PC-9 (cell line): ENCODE measurements at regions not wholly inside any gene's neighbourhood (a gene's known extent, or its start where the extent isn't known, plus 50 kb on each side); places are given as distances from the start of the nearest gene placed in this dataset.

Source experiments
- BruUV-seq: library from RNA; stranded (reverse); fragments of 400-500 nt; replicated peaks from 2 replicates; lab custom pipeline; 2021; lab: Mats Ljungman, UMichigan
- CTCF ChIA-PET: fragments of 300-600 bp; sonication (Branson Sonifier 250); formaldehyde crosslinking; loops from one replicate; lab custom pipeline; 2022; ENCODE audit warnings: antibody characterized with exemption; lab: Charles Lee
- POLR2A ChIA-PET: fragments of 300-600 bp; sonication (Branson Sonifier 250); formaldehyde crosslinking; loops from one replicate; lab custom pipeline; 2022; ENCODE audit warnings: antibody characterized with exemption; ENCODE audit not compliant: unreplicated experiment; lab: Charles Lee
- DNase-seq, 2 experiments: peaks; one replicate each; pipeline versions ENCODE4 v3.0.0 to v3.0.0-alpha.2; 2015 to 2022; ENCODE audit warnings: mixed read lengths in 1 of 2
- H2AFZ ChIP-seq: fragments of 200-600 bp; sonication (generic); 2 replicates; pipeline ENCODE4 v1.8.1; 2017; ENCODE audit warnings: antibody characterized with exemption
- H3F3A ChIP-seq: fragments of 200-600 bp; sonication (generic); 2 replicates; pipeline ENCODE4 v1.8.1; 2017; ENCODE audit warnings: antibody characterized with exemption, mild to moderate bottlenecking, low read depth; ENCODE audit not compliant: insufficient read depth
- H3K27ac ChIP-seq: fragments of 200-600 bp; sonication (generic); 2 replicates; pipeline ENCODE4 v1.6.1; 2016; ENCODE audit warnings: mixed run types
- H3K27me3 ChIP-seq: fragments of 200-600 bp; sonication (generic); 2 replicates; pipeline ENCODE4 v1.6.1; 2016; ENCODE audit warnings: low read depth, mixed run types; ENCODE audit not compliant: insufficient read depth
- H3K36me3 ChIP-seq: fragments of 200-600 bp; sonication (generic); 2 replicates; pipeline ENCODE4 v1.6.1; 2016; ENCODE audit warnings: low read depth, mixed run types
- H3K4me1 ChIP-seq: fragments of 200-600 bp; sonication (generic); replicated peaks from 2 replicates; pipeline ENCODE4 v1.6.1; 2016; ENCODE audit warnings: mixed run types; ENCODE audit not compliant: insufficient read depth
- H3K4me2 ChIP-seq: fragments of 200-600 bp; sonication (generic); 2 replicates; pipeline ENCODE4 v1.6.1; 2017; ENCODE audit warnings: mixed run types
- H3K4me3 ChIP-seq: fragments of 200-600 bp; sonication (generic); 2 replicates; pipeline ENCODE4 v1.6.1; 2016; ENCODE audit warnings: mixed run types
- H3K79me2 ChIP-seq: fragments of 200-600 bp; sonication (generic); 2 replicates; pipeline ENCODE4 v1.6.1; 2017; ENCODE audit warnings: low read depth, mixed run types
- H3K9me2 ChIP-seq: fragments of 200-600 bp; sonication (generic); 2 replicates; pipeline ENCODE4 v1.8.1; 2017; ENCODE audit warnings: mild to moderate bottlenecking; ENCODE audit not compliant: insufficient read depth
- H3K9me3 ChIP-seq: fragments of 200-600 bp; sonication (generic); 2 replicates; pipeline ENCODE4 v1.8.1; 2016; ENCODE audit warnings: low read depth; ENCODE audit not compliant: insufficient read depth
- H4K20me1 ChIP-seq: fragments of 200-600 bp; sonication (generic); 2 replicates; pipeline ENCODE4 v1.8.1; 2017; ENCODE audit not compliant: insufficient read depth
- CTCF ChIP-seq: fragments of 200-600 bp; sonication (generic); conservative IDR thresholded peaks from 2 replicates; pipeline ENCODE4 v1.6.1; 2017; ENCODE audit warnings: mixed run types, antibody characterized with exemption, mild to moderate bottlenecking, moderate library complexity
- EZH2 ChIP-seq: fragments of 200-600 bp; sonication (generic); IDR thresholded peaks from 2 replicates; pipeline ENCODE4 v1.8.0; 2017; ENCODE audit warnings: antibody characterized with exemption, low read depth
- intact Hi-C: fragments of 100-400 bp; cut with micrococcal nuclease; formaldehyde crosslinking; loops from one replicate; pipeline ENCODE4 v1.10.0; 2022; ENCODE audit not compliant: unreplicated experiment

DNA sequence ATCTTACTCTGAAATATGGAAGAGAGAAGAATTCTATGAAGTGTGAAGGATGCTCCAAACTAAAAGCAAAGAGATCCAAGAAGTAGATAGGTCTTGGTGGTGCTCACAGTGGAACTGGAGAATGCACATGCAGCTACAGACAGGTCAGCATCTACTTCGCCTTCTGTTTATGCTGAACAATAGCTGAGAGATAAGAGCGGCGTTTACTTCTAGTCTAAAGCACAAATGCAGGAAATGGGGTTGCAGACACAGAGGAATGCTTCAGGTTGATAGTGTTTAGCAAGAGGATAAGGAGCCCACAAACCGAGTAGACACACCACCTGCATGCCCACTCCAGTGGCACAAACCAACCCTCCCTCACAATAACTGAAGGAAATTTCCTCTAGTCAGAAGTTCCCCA, 180.0 kb upstream of the RGMB start:
- no peak overlapping the region for H3K27ac ChIP-seq
- DNase-seq: no peak
- ChIA-PET CTCF (no interaction called here), POLR2A (no interaction called here)
- BruUV-seq: no TSS peak
- intact Hi-C loops: no loop called here
- no peaks in the 10 kb centered on the region for H3K9me2 ChIP-seq
- no peaks in the 10 kb centered on the region for H3K27me3 ChIP-seq
- H3F3A ChIP-seq: no peaks in the 10 kb centered on the region
- H3K79me2 ChIP-seq: no peaks in the 10 kb centered on the region
- no peaks in the 10 kb centered on the region for H3K4me1 ChIP-seq
- no peak overlapping the region for H3K4me2 ChIP-seq
- no peak overlapping the region for H2AFZ ChIP-seq
- no peak overlapping the region for H3K4me3 ChIP-seq
- no peaks in the 10 kb centered on the region for H4K20me1 ChIP-seq
- no peaks in the 10 kb centered on the region for H3K36me3 ChIP-seq
- no peak for TF ChIP-seq EZH2
- no peak for TF ChIP-seq CTCF
- no peaks in the 10 kb centered on the region for H3K9me3 ChIP-seq

DNA sequence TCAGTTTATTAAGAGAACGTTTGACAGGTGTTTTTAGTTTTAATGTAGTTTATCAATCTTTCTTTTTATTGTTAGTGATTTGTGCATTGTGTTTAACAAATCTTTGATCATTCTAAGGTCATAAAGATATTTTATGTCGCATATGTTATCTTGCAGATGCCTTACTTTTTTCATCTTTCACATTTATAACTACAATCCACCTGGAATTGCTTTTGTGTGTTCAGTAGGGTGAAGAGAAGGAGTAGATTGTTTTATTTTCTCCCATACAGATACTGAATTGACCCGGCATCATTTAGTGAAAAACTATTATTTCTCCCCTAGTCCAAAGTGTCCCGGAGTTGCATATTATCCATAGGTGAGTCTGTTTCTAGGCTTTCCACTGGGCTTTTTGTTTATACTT, 179.4 kb upstream of the RGMB start:
- H3K27ac ChIP-seq: no peak overlapping the region
- no peak for TF ChIP-seq CTCF
- TF ChIP-seq EZH2: no peak
- no peaks in the 10 kb centered on the region for H3K9me3 ChIP-seq
- DNase-seq: no peak
- H3K4me2 ChIP-seq: no peak overlapping the region
- no TSS peak for BruUV-seq
- no peaks in the 10 kb centered on the region for H3K79me2 ChIP-seq
- H3K4me1 ChIP-seq: no peaks in the 10 kb centered on the region
- no peaks in the 10 kb centered on the region for H3K9me2 ChIP-seq
- H3F3A ChIP-seq: no peaks in the 10 kb centered on the region
- POLR2A ChIA-PET: no interaction called here
- no peak overlapping the region for H2AFZ ChIP-seq
- no peaks in the 10 kb centered on the region for H4K20me1 ChIP-seq
- no peaks in the 10 kb centered on the region for H3K27me3 ChIP-seq
- H3K36me3 ChIP-seq: no peaks in the 10 kb centered on the region
- intact Hi-C loops: no loop called here
- no peak overlapping the region for H3K4me3 ChIP-seq
- CTCF ChIA-PET: no interaction called here

DNA sequence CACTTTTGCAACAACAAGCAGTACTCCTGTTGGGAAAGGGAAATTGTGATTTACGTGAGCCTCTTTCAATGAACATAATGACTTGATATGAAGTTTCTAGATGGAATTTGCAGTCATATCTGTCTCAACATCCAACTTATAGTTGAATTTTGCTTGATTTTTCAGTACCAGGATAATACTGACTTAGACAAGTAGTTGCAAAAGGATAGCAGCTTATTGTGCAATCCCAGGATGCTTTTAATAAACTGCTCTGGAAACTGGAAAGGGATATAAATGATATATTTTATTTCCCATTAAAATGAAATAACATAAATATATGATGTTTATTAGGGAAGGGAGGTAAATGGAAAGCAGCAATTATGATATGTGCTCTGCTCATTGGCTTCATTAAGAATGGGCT, 174.4 kb upstream of the RGMB start:
- no peaks in the 10 kb centered on the region for H3K27me3 ChIP-seq
- H3K4me1 ChIP-seq: no peaks in the 10 kb centered on the region
- CTCF ChIA-PET: no interaction called here
- H3K79me2 ChIP-seq: no peaks in the 10 kb centered on the region
- H3K9me3 ChIP-seq: 0 out of 2 replicates have a peak, but pooled peaks cover 5% of the 10 kb centered on the region
- no peak overlapping the region for H2AFZ ChIP-seq
- no peak overlapping the region for H3K27ac ChIP-seq
- H4K20me1 ChIP-seq: no peaks in the 10 kb centered on the region
- H3F3A ChIP-seq: no peaks in the 10 kb centered on the region
- H3K36me3 ChIP-seq: no peaks in the 10 kb centered on the region
- no TSS peak for BruUV-seq
- POLR2A ChIA-PET: no interaction called here
- TF ChIP-seq CTCF (no peak), EZH2 (no peak)
- H3K4me2 ChIP-seq: no peak overlapping the region
- DNase-seq: no peak
- intact Hi-C loops: no loop called here
- no peaks in the 10 kb centered on the region for H3K9me2 ChIP-seq
- no peak overlapping the region for H3K4me3 ChIP-seq
